Suprapubic skin (tissue), 4 donors: ENCODE measurements at regions not wholly inside any gene's neighbourhood (a gene's known extent, or its start where the extent isn't known, plus 50 kb on each side); places are given as distances from the start of the nearest gene placed in this dataset.

ENCODE experiments used
- DNase-seq, 2 donors: peaks; one replicate each; pipeline ENCODE4 v3.0.0-alpha.2; 2019; ENCODE audit warnings: low spot score in 2 of 2
- H3K27ac ChIP-seq: fragments of 200-600 bp; sonication (generic); one replicate; pipeline ENCODE4 v1.5.1; 2019
- H3K27me3 ChIP-seq: fragments of 200-600 bp; sonication (generic); one replicate; pipeline ENCODE4 v1.5.1; 2019
- H3K36me3 ChIP-seq: fragments of 200-600 bp; sonication (generic); one replicate; pipeline ENCODE4 v1.5.1; 2019
- H3K4me1 ChIP-seq: fragments of 200-600 bp; sonication (generic); one replicate; pipeline ENCODE4 v1.5.1; 2019
- H3K4me3 ChIP-seq: fragments of 200-600 bp; sonication (generic); one replicate; pipeline ENCODE4 v1.5.1; 2019; ENCODE audit warnings: mild to moderate bottlenecking
- H3K9me3 ChIP-seq: fragments of 200-600 bp; sonication (generic); one replicate; pipeline ENCODE4 v1.5.1; 2019
- EP300 ChIP-seq: sonication (generic); formaldehyde crosslinking; IDR thresholded peaks from one replicate; pipeline ENCODE4 v1.6.1; 2017; ENCODE audit warnings: antibody characterized with exemption
- POLR2A ChIP-seq, 2 donors: fragments of 450-650 bp; IDR thresholded peaks; one replicate each; pipeline ENCODE4 v1.6.1; 2017; ENCODE audit warnings: antibody characterized with exemption in 2 of 2, mild to moderate bottlenecking in 2 of 2, moderate library complexity in 2 of 2
- POLR2AphosphoS5 ChIP-seq, 3 donors: sonication (generic); formaldehyde crosslinking; IDR thresholded peaks; one replicate each; pipeline ENCODE4 v1.6.1; 2017; ENCODE audit warnings: antibody characterized with exemption in 3 of 3
- WGBS: methylation state at CpG from one replicate; pipeline ENCODE4 v1.1.5; 2018; 5-methylcytosine and 5-hydroxymethylcytosine counted together
- TF ChIP-seq, protein P1 (sequence below), 2 donors: fragments of 200-600 bp in 1 of 2; fragments of 450-650 bp in 1 of 2; sonication (generic) in 1 of 2; IDR thresholded peaks; one replicate each; pipeline ENCODE4 v1.5.1; 2016 to 2019; ENCODE audit warnings: antibody characterized with exemption in 2 of 2, mild to moderate bottlenecking in 1 of 2, moderate library complexity in 1 of 2

DNA sequence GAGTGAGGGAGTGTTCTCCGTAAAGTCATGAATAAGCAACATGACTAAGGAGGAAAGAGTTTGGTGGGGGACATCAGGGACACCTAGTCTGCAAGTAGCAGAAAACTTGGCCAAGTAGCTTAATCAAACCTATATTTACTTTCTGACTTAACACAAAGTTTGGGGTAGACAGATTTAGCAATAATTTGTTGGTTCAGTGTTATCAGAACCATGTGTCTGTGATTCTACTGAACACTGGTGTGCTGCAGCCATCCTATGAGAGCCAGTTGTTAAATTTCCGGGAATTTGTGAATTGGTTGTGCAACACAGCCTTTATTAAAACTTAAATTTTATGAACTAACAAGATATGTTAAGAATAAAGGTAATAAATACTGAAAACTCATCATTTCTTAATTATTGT lies 469.3 kb downstream of the C4orf33 start:
- DNase-seq, result no peak
- Histone ChIP-seq H3K4me3 (no peak overlapping the region), H3K27ac (no peak overlapping the region), H3K27me3 (no peaks in the 10 kb centered on the region), H3K4me1 (no peaks in the 10 kb centered on the region), H3K9me3 (no peaks in the 10 kb centered on the region), H3K36me3 (no peaks in the 10 kb centered on the region)
- no peak for TF ChIP-seq EP300
- TF ChIP-seq, protein P1, sequence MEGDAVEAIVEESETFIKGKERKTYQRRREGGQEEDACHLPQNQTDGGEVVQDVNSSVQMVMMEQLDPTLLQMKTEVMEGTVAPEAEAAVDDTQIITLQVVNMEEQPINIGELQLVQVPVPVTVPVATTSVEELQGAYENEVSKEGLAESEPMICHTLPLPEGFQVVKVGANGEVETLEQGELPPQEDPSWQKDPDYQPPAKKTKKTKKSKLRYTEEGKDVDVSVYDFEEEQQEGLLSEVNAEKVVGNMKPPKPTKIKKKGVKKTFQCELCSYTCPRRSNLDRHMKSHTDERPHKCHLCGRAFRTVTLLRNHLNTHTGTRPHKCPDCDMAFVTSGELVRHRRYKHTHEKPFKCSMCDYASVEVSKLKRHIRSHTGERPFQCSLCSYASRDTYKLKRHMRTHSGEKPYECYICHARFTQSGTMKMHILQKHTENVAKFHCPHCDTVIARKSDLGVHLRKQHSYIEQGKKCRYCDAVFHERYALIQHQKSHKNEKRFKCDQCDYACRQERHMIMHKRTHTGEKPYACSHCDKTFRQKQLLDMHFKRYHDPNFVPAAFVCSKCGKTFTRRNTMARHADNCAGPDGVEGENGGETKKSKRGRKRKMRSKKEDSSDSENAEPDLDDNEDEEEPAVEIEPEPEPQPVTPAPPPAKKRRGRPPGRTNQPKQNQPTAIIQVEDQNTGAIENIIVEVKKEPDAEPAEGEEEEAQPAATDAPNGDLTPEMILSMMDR (IDR thresholded peaks at IDR 0.05), result no peak
- no peak for TF ChIP-seq POLR2A (IDR thresholded peaks at IDR 0.05)
- no peak for TF ChIP-seq POLR2AphosphoS5 (IDR thresholded peaks at IDR 0.05)
- 81% methylated on average over 2 of the region's 2 CpGs for WGBS

DNA sequence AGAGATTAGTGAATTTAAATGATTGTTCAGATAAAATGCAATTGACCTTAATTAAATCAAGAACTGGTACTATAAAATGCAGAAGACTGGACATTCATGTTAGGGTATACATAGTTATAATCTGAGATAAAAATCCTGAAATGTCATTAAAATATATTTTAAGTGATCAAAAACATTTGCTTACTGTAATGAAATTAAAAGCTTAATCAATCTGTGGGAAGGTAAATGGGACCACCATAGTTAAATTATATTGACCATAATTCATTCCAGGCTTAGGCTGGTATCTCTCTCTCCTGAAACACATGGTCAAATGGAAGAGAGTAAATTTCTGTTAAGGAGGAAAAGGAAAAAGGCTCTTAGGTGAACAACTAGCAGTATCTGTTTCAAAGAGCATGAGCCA lies 474.4 kb downstream of the C4orf33 start:
- no peaks in the 10 kb centered on the region for H3K27me3 ChIP-seq
- no peak for DNase-seq
- TF ChIP-seq POLR2AphosphoS5 (IDR thresholded peaks at IDR 0.05) (no peak), EP300 (no peak), POLR2A (IDR thresholded peaks at IDR 0.05) (no peak)
- TF ChIP-seq, protein P1 (IDR thresholded peaks at IDR 0.05), result no peak

DNA sequence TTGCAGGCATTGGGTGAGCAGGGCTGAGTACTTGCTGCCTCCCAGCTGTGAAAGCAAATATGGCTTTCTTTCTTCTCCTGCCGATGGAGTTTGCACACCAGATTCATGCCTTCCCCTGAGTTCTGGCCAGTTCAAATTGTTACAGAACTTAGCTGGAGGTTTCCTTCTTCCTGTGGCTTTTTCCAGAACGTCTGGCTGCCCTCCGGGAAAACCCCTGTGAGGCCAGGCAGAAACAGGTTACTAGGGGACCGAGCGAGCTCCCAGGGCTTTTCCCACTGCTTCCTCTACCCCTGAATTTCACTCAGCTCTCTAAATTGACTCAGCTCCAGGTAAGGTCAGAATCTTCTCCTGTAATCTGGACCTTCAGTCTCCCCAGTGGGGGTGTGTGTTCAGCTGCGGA lies 482.4 kb downstream of the C4orf33 start:
- no peak overlapping the region for H3K27ac ChIP-seq
- H3K36me3 ChIP-seq, result no peaks in the 10 kb centered on the region
- DNase-seq, result no peak
- no peaks in the 10 kb centered on the region for H3K27me3 ChIP-seq
- TF ChIP-seq EP300 (no peak), POLR2AphosphoS5 (IDR thresholded peaks at IDR 0.05) (no peak), POLR2A (IDR thresholded peaks at IDR 0.05) (no peak)
- TF ChIP-seq, protein P1 (IDR thresholded peaks at IDR 0.05), result no peak
- no peak overlapping the region for H3K4me3 ChIP-seq
- no peaks in the 10 kb centered on the region for H3K9me3 ChIP-seq
- 82% methylated on average over 6 of the region's 6 CpGs for WGBS
- no peaks in the 10 kb centered on the region for H3K4me1 ChIP-seq

More for the DNA sequence above, 474.4 kb downstream of the C4orf33 start:
- H3K36me3 ChIP-seq, result no peaks in the 10 kb centered on the region
- no peak overlapping the region for H3K27ac ChIP-seq
- no peak overlapping the region for H3K4me3 ChIP-seq
- no peaks in the 10 kb centered on the region for H3K4me1 ChIP-seq
- no peaks in the 10 kb centered on the region for H3K9me3 ChIP-seq

DNA sequence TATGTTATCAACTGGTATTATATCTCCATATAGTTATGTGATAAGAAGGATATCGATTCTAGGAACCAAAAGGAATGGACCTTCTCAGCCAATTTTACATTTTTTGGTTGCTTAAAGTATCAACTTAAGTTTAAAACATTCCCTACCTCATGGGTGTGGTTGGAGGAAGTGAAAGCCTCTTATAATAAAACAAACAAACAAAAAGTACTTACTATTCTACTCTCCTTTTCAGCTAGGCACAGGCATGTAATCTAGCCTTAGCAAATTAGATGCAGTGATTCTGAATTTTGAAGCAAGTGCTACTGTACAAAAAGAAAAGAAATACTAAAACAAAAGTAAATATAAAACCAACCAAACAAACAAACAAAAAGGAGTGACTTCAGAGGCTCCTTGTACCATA lies 485.4 kb downstream of the C4orf33 start:
- TF ChIP-seq POLR2A (IDR thresholded peaks at IDR 0.05) (no peak), POLR2AphosphoS5 (IDR thresholded peaks at IDR 0.05) (no peak), EP300 (no peak)
- TF ChIP-seq, protein P1 (IDR thresholded peaks at IDR 0.05), result no peak
- no peaks in the 10 kb centered on the region for H3K4me1 ChIP-seq
- no peak overlapping the region for H3K27ac ChIP-seq
- no peaks in the 10 kb centered on the region for H3K9me3 ChIP-seq
- no peaks in the 10 kb centered on the region for H3K36me3 ChIP-seq
- 69% methylated on average over 1 of the region's 1 CpG for WGBS
- no peaks in the 10 kb centered on the region for H3K27me3 ChIP-seq
- no peak for DNase-seq
- no peak overlapping the region for H3K4me3 ChIP-seq

DNA sequence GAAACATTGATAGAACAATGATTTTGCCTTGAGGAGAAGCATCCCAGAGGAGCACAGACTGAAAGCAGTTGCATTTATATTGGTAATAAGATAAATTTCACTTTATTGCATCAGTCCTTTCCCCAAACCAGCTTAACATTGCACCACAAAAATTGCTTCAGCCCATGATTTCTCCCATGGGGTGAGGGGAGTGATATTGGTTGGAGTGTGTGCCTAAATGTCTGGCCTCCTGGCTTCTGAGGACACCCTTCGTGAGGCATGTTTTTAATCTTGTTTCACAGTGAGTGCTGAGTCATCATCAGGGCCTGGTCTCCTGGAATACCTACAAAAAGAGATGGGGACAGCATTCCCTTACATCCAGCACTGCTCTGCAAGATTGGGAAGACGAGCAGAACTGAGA lies 487.9 kb downstream of the C4orf33 start:
- no peak overlapping the region for H3K27ac ChIP-seq
- TF ChIP-seq POLR2A (IDR thresholded peaks at IDR 0.05) (no peak), POLR2AphosphoS5 (IDR thresholded peaks at IDR 0.05) (no peak), EP300 (no peak)
- TF ChIP-seq, protein P1 (IDR thresholded peaks at IDR 0.05), result no peak
- no peaks in the 10 kb centered on the region for H3K36me3 ChIP-seq
- H3K27me3 ChIP-seq, result no peaks in the 10 kb centered on the region
- no peaks in the 10 kb centered on the region for H3K4me1 ChIP-seq
- no peaks in the 10 kb centered on the region for H3K9me3 ChIP-seq
- H3K4me3 ChIP-seq, result no peak overlapping the region
- 64% methylated on average over 2 of the region's 2 CpGs for WGBS
- no peak for DNase-seq
